ENCODE measurements at regions not wholly inside any gene's neighbourhood (a gene's known extent, or its start where the extent isn't known, plus 50 kb on each side); places are given as distances from the start of the nearest gene placed in this dataset.

DNA sequence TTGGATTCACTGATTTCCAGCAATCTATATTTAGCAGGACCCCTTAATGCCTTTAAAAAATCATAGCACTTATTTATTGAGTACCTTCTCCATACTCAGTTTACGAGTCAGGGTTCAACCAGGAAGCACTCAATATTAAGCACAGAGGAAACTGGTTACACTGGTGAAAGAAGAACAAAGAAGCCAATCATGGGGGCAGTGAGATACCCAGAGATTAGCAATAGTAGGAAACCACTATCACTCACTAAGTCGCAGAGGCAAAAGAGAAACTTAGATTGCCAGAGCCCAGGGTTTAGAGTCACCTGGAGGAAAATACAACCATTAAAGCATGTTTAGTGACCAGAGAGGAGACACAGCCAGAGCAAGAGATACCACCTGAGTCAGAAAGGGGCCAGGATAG lies 670.5 kb upstream of the USP24 start:
- H3K27me3 Mint-ChIP-seq (ENCODE audit: low read depth), result no peaks in the 10 kb centered on the region
- H3K36me3 Mint-ChIP-seq (ENCODE audit: low read depth), result peaks cover 2% of the 10 kb centered on the region
- no peaks in the 10 kb centered on the region for H3K9me3 Mint-ChIP-seq (ENCODE audit: low read depth)
- TF ChIP-seq CTCF (IDR thresholded peaks at IDR 0.05), result no peak
- DNase-seq (ENCODE audit: low spot score), result no peak
- H3K4me1 Mint-ChIP-seq (ENCODE audit: low read depth), result no peaks in the 10 kb centered on the region
- H3K27ac Mint-ChIP-seq (ENCODE audit: unreplicated experiment), result no peak overlapping the region
- H3K4me3 Mint-ChIP-seq (ENCODE audit: unreplicated experiment), result no peak overlapping the region

DNA sequence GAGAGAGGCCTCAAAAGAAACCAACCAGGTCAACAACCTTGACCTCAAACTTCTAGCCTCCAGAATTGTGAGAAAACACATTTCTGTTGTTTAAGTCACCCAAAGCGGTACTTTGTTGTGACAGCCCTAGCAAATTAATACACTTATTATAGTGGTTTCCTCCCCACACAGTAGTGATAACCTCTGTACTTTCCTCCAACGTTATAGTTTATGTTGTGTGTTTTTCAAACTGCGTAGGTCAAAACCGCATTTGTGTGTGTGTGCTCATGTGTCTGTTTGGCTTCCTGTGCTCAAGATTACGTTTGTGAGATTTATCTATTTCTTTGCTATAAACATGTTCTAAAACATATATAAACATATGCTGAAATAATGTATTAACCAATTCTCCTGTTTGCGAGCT lies 667.8 kb upstream of the USP24 start:
- no peaks in the 10 kb centered on the region for H3K27me3 Mint-ChIP-seq (ENCODE audit: low read depth)
- no peaks in the 10 kb centered on the region for H3K4me1 Mint-ChIP-seq (ENCODE audit: low read depth)
- no peak overlapping the region for H3K4me3 Mint-ChIP-seq (ENCODE audit: unreplicated experiment)
- DNase-seq (ENCODE audit: low spot score), result no peak
- H3K36me3 Mint-ChIP-seq (ENCODE audit: low read depth), result no peaks in the 10 kb centered on the region
- no peak overlapping the region for H3K27ac Mint-ChIP-seq (ENCODE audit: unreplicated experiment)
- no peak for TF ChIP-seq CTCF (IDR thresholded peaks at IDR 0.05)
- H3K9me3 Mint-ChIP-seq (ENCODE audit: low read depth), result no peaks in the 10 kb centered on the region

DNA sequence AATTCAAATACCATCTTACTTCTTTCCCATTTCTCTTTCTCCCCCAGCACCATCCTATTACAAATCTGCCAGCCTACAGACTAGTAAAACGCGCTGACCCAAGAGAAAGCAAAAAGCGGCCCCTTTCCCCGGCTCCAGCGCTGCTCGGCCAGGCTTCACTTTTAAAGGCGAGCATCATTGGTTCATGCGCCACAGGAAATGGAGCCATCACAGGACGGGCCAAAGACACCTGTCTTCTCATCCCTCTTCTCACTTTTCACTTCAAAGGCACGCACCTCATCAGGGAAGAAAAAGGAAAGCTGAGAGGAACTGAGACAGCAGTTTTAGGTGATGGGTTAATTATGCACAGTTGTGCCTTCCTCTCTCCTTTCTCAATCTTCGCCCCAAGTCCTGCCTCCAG lies 664.2 kb upstream of the USP24 start:
- H3K27me3 Mint-ChIP-seq (ENCODE audit: low read depth), result no peaks in the 10 kb centered on the region
- H3K27ac Mint-ChIP-seq (ENCODE audit: unreplicated experiment), result no peak overlapping the region
- DNase-seq (ENCODE audit: low spot score), result no peak
- no peak overlapping the region for H3K4me3 Mint-ChIP-seq (ENCODE audit: unreplicated experiment)
- H3K36me3 Mint-ChIP-seq (ENCODE audit: low read depth), result no peaks in the 10 kb centered on the region
- no peaks in the 10 kb centered on the region for H3K9me3 Mint-ChIP-seq (ENCODE audit: low read depth)
- H3K4me1 Mint-ChIP-seq (ENCODE audit: low read depth), result no peaks in the 10 kb centered on the region
- TF ChIP-seq CTCF (IDR thresholded peaks at IDR 0.05), result no peak

- no peak for DNase-seq (ENCODE audit: low spot score)
- Mint-ChIP-seq H3K4me3 (ENCODE audit: unreplicated experiment) (no peak overlapping the region), H3K27me3 (ENCODE audit: low read depth) (no peaks in the 10 kb centered on the region), H3K9me3 (ENCODE audit: low read depth) (no peaks in the 10 kb centered on the region), H3K36me3 (ENCODE audit: low read depth) (no peaks in the 10 kb centered on the region), H3K4me1 (ENCODE audit: low read depth) (no peaks in the 10 kb centered on the region), H3K27ac (ENCODE audit: unreplicated experiment) (no peak overlapping the region)
- no peak for TF ChIP-seq CTCF (IDR thresholded peaks at IDR 0.05)
Observed at GRCh38 chr1:55877437-55878232, 662.5 kb upstream of the USP24 start.

- no peak overlapping the region for H3K4me3 Mint-ChIP-seq (ENCODE audit: unreplicated experiment)
- TF ChIP-seq CTCF (IDR thresholded peaks at IDR 0.05), result no peak
- H3K9me3 Mint-ChIP-seq (ENCODE audit: low read depth), result no peaks in the 10 kb centered on the region
- no peaks in the 10 kb centered on the region for H3K4me1 Mint-ChIP-seq (ENCODE audit: low read depth)
- H3K27me3 Mint-ChIP-seq (ENCODE audit: low read depth), result no peaks in the 10 kb centered on the region
- H3K27ac Mint-ChIP-seq (ENCODE audit: unreplicated experiment), result no peak overlapping the region
- no peak for DNase-seq (ENCODE audit: low spot score)
- no peaks in the 10 kb centered on the region for H3K36me3 Mint-ChIP-seq (ENCODE audit: low read depth)
Observed at GRCh38 chr1:55876276-55877060, 661.3 kb upstream of the USP24 start.

Measured in chondrocyte (in vitro differentiated cells).